ENCODE measurements at regions not wholly inside any gene's neighbourhood (a gene's known extent, or its start where the extent isn't known, plus 50 kb on each side); places are given as distances from the start of the nearest gene placed in this dataset.

DNA sequence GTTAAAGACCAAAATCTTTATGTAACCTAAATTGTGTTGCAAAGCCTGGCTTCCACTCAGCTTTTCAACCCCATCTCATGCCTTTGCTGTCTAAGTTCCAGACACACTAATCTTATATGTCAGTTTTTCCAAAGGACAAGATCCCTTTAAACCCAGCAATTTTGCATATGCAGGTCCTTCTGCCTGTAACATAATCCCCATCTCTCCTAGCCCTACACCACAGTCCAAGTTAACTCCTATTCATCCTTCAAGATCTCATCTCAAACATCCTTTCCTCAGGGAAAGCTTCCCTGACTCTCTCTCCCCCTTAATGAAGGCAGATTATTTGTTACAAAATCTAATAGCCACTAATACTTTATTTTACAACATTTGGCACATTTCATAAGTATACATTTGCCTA, 366.3 kb downstream of the PLPP3 start:
- Histone ChIP-seq H3K79me2 (ENCODE audit: insufficient read depth, low read depth, low read length) (no peaks in the 10 kb centered on the region), H2AFZ (ENCODE audit: low read length) (no peak overlapping the region), H3K4me3 (ENCODE audit: low read depth, low read length, poor library complexity, severe bottlenecking) (no peak overlapping the region), H3K4me2 (ENCODE audit: low read length) (no peak overlapping the region), H3K9me2 (ENCODE audit: insufficient read depth, low read length) (no peaks in the 10 kb centered on the region), H3K4me1 (ENCODE audit: insufficient read depth, low read length, poor library complexity, severe bottlenecking) (no peaks in the 10 kb centered on the region), H3K27ac (ENCODE audit: low read depth, low read length, poor library complexity, severe bottlenecking) (no peak overlapping the region), H4K20me1 (ENCODE audit: insufficient read depth, low read length) (no peaks in the 10 kb centered on the region), H3K9me3 (ENCODE audit: low read length) (no peaks in the 10 kb centered on the region), H3K36me3 (ENCODE audit: insufficient read depth, low read length) (no peaks in the 10 kb centered on the region)
- ChIA-PET POLR2A (no interaction called here), CTCF (ENCODE audit: unreplicated experiment) (no interaction called here)
- BruUV-seq (replicated peaks) = no TSS peak
- TF ChIP-seq, protein P1, sequence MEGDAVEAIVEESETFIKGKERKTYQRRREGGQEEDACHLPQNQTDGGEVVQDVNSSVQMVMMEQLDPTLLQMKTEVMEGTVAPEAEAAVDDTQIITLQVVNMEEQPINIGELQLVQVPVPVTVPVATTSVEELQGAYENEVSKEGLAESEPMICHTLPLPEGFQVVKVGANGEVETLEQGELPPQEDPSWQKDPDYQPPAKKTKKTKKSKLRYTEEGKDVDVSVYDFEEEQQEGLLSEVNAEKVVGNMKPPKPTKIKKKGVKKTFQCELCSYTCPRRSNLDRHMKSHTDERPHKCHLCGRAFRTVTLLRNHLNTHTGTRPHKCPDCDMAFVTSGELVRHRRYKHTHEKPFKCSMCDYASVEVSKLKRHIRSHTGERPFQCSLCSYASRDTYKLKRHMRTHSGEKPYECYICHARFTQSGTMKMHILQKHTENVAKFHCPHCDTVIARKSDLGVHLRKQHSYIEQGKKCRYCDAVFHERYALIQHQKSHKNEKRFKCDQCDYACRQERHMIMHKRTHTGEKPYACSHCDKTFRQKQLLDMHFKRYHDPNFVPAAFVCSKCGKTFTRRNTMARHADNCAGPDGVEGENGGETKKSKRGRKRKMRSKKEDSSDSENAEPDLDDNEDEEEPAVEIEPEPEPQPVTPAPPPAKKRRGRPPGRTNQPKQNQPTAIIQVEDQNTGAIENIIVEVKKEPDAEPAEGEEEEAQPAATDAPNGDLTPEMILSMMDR (conservative IDR thresholded peaks at IDR 0.05; ENCODE audit: low read length) = no peak
- no peak for TF ChIP-seq EZH2phosphoT487 (IDR thresholded peaks at IDR 0.05; ENCODE audit: borderline replicate concordance, low read depth, low read length)
- intact Hi-C loops (cut with micrococcal nuclease; ENCODE audit: unreplicated experiment) = no loop called here
- DNase-seq (ENCODE audit: low spot score) = no peak

DNA sequence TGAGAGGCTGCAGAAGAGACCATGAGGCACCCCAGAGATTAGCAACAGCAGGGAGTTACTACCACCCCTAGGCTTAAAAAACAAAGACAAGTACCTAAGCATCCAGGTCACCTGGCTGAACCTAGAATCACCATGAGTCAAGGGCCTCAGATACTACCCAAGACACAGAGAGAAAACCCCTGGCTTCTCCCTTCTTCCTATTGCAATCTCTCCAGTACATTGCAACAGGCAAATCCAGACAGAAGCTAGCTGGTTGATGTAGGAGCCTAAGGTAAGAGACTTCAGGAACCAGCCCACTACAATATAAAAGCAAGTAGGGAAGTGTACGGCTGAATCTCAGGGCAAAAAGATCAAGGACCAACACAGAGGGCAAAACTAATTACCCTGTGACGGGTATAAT, 367.2 kb downstream of the PLPP3 start:
- TF ChIP-seq EZH2phosphoT487 (IDR thresholded peaks at IDR 0.05; ENCODE audit: borderline replicate concordance, low read depth, low read length) = no peak
- TF ChIP-seq, protein P1 (conservative IDR thresholded peaks at IDR 0.05; ENCODE audit: low read length) = no peak
- H3K4me3 ChIP-seq (ENCODE audit: low read depth, low read length, poor library complexity, severe bottlenecking) = no peak overlapping the region
- no peaks in the 10 kb centered on the region for H4K20me1 ChIP-seq (ENCODE audit: insufficient read depth, low read length)
- H3K27ac ChIP-seq (ENCODE audit: low read depth, low read length, poor library complexity, severe bottlenecking) = no peak overlapping the region
- BruUV-seq (replicated peaks) = no TSS peak
- intact Hi-C loops (cut with micrococcal nuclease; ENCODE audit: unreplicated experiment) = no loop called here
- no peaks in the 10 kb centered on the region for H3K79me2 ChIP-seq (ENCODE audit: insufficient read depth, low read depth, low read length)
- no peak overlapping the region for H3K4me2 ChIP-seq (ENCODE audit: low read length)
- H3K4me1 ChIP-seq (ENCODE audit: insufficient read depth, low read length, poor library complexity, severe bottlenecking) = no peaks in the 10 kb centered on the region
- H2AFZ ChIP-seq (ENCODE audit: low read length) = no peak overlapping the region
- ChIA-PET POLR2A (no interaction called here), CTCF (ENCODE audit: unreplicated experiment) (no interaction called here)
- DNase-seq (ENCODE audit: low spot score) = no peak
- H3K36me3 ChIP-seq (ENCODE audit: insufficient read depth, low read length) = no peaks in the 10 kb centered on the region
- H3K9me3 ChIP-seq (ENCODE audit: low read length) = no peaks in the 10 kb centered on the region
- H3K9me2 ChIP-seq (ENCODE audit: insufficient read depth, low read length) = no peaks in the 10 kb centered on the region

DNA sequence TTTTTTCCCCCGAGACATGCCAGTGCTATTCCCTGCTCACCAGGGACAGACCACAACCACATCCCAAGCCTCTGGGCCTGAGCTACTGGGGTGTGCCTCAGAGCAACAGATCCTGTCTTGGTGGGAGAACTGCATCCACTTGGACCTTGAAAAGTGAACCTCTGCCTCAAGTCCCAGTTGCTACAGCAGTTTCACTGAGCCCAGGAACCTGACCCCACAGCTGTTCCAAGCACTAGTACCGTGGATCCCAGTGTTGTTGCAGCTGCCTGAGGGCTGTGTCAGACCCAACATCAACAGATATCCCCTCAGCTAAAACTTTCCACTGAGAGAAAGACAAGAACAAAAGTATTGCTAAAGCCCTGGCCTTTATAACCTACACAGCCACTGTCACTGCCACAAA, 373.0 kb downstream of the PLPP3 start:
- intact Hi-C loops (cut with micrococcal nuclease; ENCODE audit: unreplicated experiment) = no loop called here
- POLR2A ChIA-PET = no interaction called here
- no peak for TF ChIP-seq EZH2phosphoT487 (IDR thresholded peaks at IDR 0.05; ENCODE audit: borderline replicate concordance, low read depth, low read length)
- TF ChIP-seq, protein P1 (conservative IDR thresholded peaks at IDR 0.05; ENCODE audit: low read length) = no peak
- no peaks in the 10 kb centered on the region for H3K9me2 ChIP-seq (ENCODE audit: insufficient read depth, low read length)
- no peaks in the 10 kb centered on the region for H3K79me2 ChIP-seq (ENCODE audit: insufficient read depth, low read depth, low read length)
- no peak overlapping the region for H2AFZ ChIP-seq (ENCODE audit: low read length)
- H3K36me3 ChIP-seq (ENCODE audit: insufficient read depth, low read length) = no peaks in the 10 kb centered on the region
- no peaks in the 10 kb centered on the region for H3K4me1 ChIP-seq (ENCODE audit: insufficient read depth, low read length, poor library complexity, severe bottlenecking)
- no peaks in the 10 kb centered on the region for H4K20me1 ChIP-seq (ENCODE audit: insufficient read depth, low read length)
- H3K4me3 ChIP-seq (ENCODE audit: low read depth, low read length, poor library complexity, severe bottlenecking) = no peak overlapping the region
- H3K9me3 ChIP-seq (ENCODE audit: low read length) = no peaks in the 10 kb centered on the region
- CTCF ChIA-PET (ENCODE audit: unreplicated experiment) = no interaction called here
- BruUV-seq (replicated peaks) = no TSS peak
- no peak overlapping the region for H3K4me2 ChIP-seq (ENCODE audit: low read length)
- no peak for DNase-seq (ENCODE audit: low spot score)
- H3K27ac ChIP-seq (ENCODE audit: low read depth, low read length, poor library complexity, severe bottlenecking) = no peak overlapping the region
